ENCODE measurements at regions not wholly inside any gene's neighbourhood (a gene's known extent, or its start where the extent isn't known, plus 50 kb on each side); places are given as distances from the start of the nearest gene placed in this dataset.
"Not testable (repeated sequence)": the region's sequence is repeated elsewhere in the genome, so short reads cannot be mapped to it uniquely, and the experiment has no call there.

GRCh38 chr6:8361259-8361658 is 74.1 kb downstream of the SLC35B3 start:
- no peak for DNase-seq (ENCODE audit: low read depth)

- no peak for DNase-seq (ENCODE audit: low read depth)
These were observed 82.4 kb downstream of the SLC35B3 start for GRCh38 chr6:8352966-8353340.

- no peak for DNase-seq (ENCODE audit: low read depth)
These were observed 82.9 kb downstream of the SLC35B3 start for GRCh38 chr6:8352335-8352965.

GRCh38 chr6:8343600-8343999 is 91.7 kb downstream of the SLC35B3 start:
- DNase-seq (ENCODE audit: low read depth): no peak

- DNase-seq (ENCODE audit: low read depth): no peak
These were observed 93.0 kb downstream of the SLC35B3 start for GRCh38 chr6:8342241-8342819.

- DNase-seq (ENCODE audit: low read depth): no peak
These were observed 98.2 kb downstream of the SLC35B3 start for GRCh38 chr6:8337147-8337546.

- no peak for DNase-seq (ENCODE audit: low read depth)
These were observed 98.8 kb downstream of the SLC35B3 start for GRCh38 chr6:8336406-8337057.

GRCh38 chr6:8335896-8336295 is 99.4 kb downstream of the SLC35B3 start:
- no peak for DNase-seq (ENCODE audit: low read depth)

GRCh38 chr6:8335381-8335780 is 100.0 kb downstream of the SLC35B3 start:
- DNase-seq (ENCODE audit: low read depth): no peak

GRCh38 chr6:8334113-8334512 is 101.2 kb downstream of the SLC35B3 start:
- DNase-seq (ENCODE audit: low read depth): no peak

GRCh38 chr6:8329562-8329961 is 105.8 kb downstream of the SLC35B3 start:
- no peak for DNase-seq (ENCODE audit: low read depth)

GRCh38 chr6:8325743-8326142 is 109.6 kb downstream of the SLC35B3 start:
- DNase-seq (ENCODE audit: low read depth): no peak

- DNase-seq (ENCODE audit: low read depth): no peak
These were observed 112.7 kb downstream of the SLC35B3 start for GRCh38 chr6:8322659-8323058.

GRCh38 chr6:8321671-8322404 is 113.5 kb downstream of the SLC35B3 start:
- DNase-seq (ENCODE audit: low read depth): no peak

GRCh38 chr6:8315154-8315553 is 120.2 kb downstream of the SLC35B3 start:
- DNase-seq (ENCODE audit: low read depth): no peak

- DNase-seq (ENCODE audit: low read depth): no peak
These were observed 133.8 kb downstream of the SLC35B3 start for GRCh38 chr6:8301502-8301901.

GRCh38 chr6:8299034-8299433 is 136.3 kb downstream of the SLC35B3 start:
- no peak for DNase-seq (ENCODE audit: low read depth)

- not testable (repeated sequence) for DNase-seq (ENCODE audit: low read depth)
These were observed 152.4 kb downstream of the SLC35B3 start for GRCh38 chr6:8282946-8283345.

GRCh38 chr6:8282380-8282779 is 153.0 kb downstream of the SLC35B3 start:
- DNase-seq (ENCODE audit: low read depth): no peak

- no peak for DNase-seq (ENCODE audit: low read depth)
These were observed 156.1 kb downstream of the SLC35B3 start for GRCh38 chr6:8279041-8279805.

GRCh38 chr6:8278562-8278961 is 156.8 kb downstream of the SLC35B3 start:
- DNase-seq (ENCODE audit: low read depth): no peak

- no peak for DNase-seq (ENCODE audit: low read depth)
These were observed 157.6 kb downstream of the SLC35B3 start for GRCh38 chr6:8277769-8278168.

All from amniotic epithelial cell (primary cell).